Suprapubic skin (tissue), 4 donors: ENCODE measurements at regions not wholly inside any gene's neighbourhood (a gene's known extent, or its start where the extent isn't known, plus 50 kb on each side); places are given as distances from the start of the nearest gene placed in this dataset.
A peak's percentile ranks its signal among the peaks of the same experiment; 100 is the strongest.
"Not testable (repeated sequence)": the region's sequence is repeated elsewhere in the genome, so short reads cannot be mapped to it uniquely, and the experiment has no call there.

Experiments used
- DNase-seq, 2 donors: peaks; one replicate each; pipeline ENCODE4 v3.0.0-alpha.2; 2019; ENCODE audit warnings: low spot score in 2 of 2
- H3K27ac ChIP-seq: fragments of 200-600 bp; sonication (generic); one replicate; pipeline ENCODE4 v1.5.1; 2019
- H3K27me3 ChIP-seq: fragments of 200-600 bp; sonication (generic); one replicate; pipeline ENCODE4 v1.5.1; 2019
- H3K36me3 ChIP-seq: fragments of 200-600 bp; sonication (generic); one replicate; pipeline ENCODE4 v1.5.1; 2019
- H3K4me1 ChIP-seq: fragments of 200-600 bp; sonication (generic); one replicate; pipeline ENCODE4 v1.5.1; 2019
- H3K4me3 ChIP-seq: fragments of 200-600 bp; sonication (generic); one replicate; pipeline ENCODE4 v1.5.1; 2019; ENCODE audit warnings: mild to moderate bottlenecking
- H3K9me3 ChIP-seq: fragments of 200-600 bp; sonication (generic); one replicate; pipeline ENCODE4 v1.5.1; 2019
- EP300 ChIP-seq: sonication (generic); formaldehyde crosslinking; IDR thresholded peaks from one replicate; pipeline ENCODE4 v1.6.1; 2017; ENCODE audit warnings: antibody characterized with exemption
- POLR2A ChIP-seq, 2 donors: fragments of 450-650 bp; IDR thresholded peaks; one replicate each; pipeline ENCODE4 v1.6.1; 2017; ENCODE audit warnings: antibody characterized with exemption in 2 of 2, mild to moderate bottlenecking in 2 of 2, moderate library complexity in 2 of 2
- POLR2AphosphoS5 ChIP-seq, 3 donors: sonication (generic); formaldehyde crosslinking; IDR thresholded peaks; one replicate each; pipeline ENCODE4 v1.6.1; 2017; ENCODE audit warnings: antibody characterized with exemption in 3 of 3
- WGBS: methylation state at CpG from one replicate; pipeline ENCODE4 v1.1.5; 2018; 5-methylcytosine and 5-hydroxymethylcytosine counted together
- TF ChIP-seq, protein P1 (sequence below), 2 donors: fragments of 200-600 bp in 1 of 2; fragments of 450-650 bp in 1 of 2; sonication (generic) in 1 of 2; IDR thresholded peaks; one replicate each; pipeline ENCODE4 v1.5.1; 2016 to 2019; ENCODE audit warnings: antibody characterized with exemption in 2 of 2, mild to moderate bottlenecking in 1 of 2, moderate library complexity in 1 of 2

GRCh38 chr17:26731005-26731921 is 562.7 kb upstream of the WSB1 start:
- Histone ChIP-seq H3K36me3 (no peaks in the 10 kb centered on the region), H3K9me3 (peaks cover 11% of the 10 kb centered on the region), H3K27me3 (peaks cover 9% of the 10 kb centered on the region), H3K4me3 (no peak overlapping the region), H3K27ac (no peak overlapping the region), H3K4me1 (no peaks in the 10 kb centered on the region)
- peak in 1 of 2 donors; percentile 48 for DNase-seq
- 67% methylated on average over 95 of the region's 96 CpGs for WGBS
- TF ChIP-seq POLR2AphosphoS5 (IDR thresholded peaks at IDR 0.05) (no peak), POLR2A (IDR thresholded peaks at IDR 0.05) (no peak), EP300 (no peak)
- TF ChIP-seq, protein P1, sequence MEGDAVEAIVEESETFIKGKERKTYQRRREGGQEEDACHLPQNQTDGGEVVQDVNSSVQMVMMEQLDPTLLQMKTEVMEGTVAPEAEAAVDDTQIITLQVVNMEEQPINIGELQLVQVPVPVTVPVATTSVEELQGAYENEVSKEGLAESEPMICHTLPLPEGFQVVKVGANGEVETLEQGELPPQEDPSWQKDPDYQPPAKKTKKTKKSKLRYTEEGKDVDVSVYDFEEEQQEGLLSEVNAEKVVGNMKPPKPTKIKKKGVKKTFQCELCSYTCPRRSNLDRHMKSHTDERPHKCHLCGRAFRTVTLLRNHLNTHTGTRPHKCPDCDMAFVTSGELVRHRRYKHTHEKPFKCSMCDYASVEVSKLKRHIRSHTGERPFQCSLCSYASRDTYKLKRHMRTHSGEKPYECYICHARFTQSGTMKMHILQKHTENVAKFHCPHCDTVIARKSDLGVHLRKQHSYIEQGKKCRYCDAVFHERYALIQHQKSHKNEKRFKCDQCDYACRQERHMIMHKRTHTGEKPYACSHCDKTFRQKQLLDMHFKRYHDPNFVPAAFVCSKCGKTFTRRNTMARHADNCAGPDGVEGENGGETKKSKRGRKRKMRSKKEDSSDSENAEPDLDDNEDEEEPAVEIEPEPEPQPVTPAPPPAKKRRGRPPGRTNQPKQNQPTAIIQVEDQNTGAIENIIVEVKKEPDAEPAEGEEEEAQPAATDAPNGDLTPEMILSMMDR (IDR thresholded peaks at IDR 0.05), result no peak

- H3K4me1 ChIP-seq, H3K27me3 ChIP-seq, H3K27ac ChIP-seq, H3K36me3 ChIP-seq, H3K4me3 ChIP-seq: not testable (repeated sequence)
- DNase-seq, result peak in 1 of 2 donors; percentile 49
- 78% methylated on average over 15 of the region's 22 CpGs for WGBS
- peaks cover 18% of the 10 kb centered on the region for H3K9me3 ChIP-seq
Measured at GRCh38 chr17:26731926-26732325, 562.0 kb upstream of the WSB1 start.

GRCh38 chr17:26734775-26735174 is 559.1 kb upstream of the WSB1 start:
- DNase-seq, H3K4me1 ChIP-seq, H3K4me3 ChIP-seq, H3K36me3 ChIP-seq, H3K27me3 ChIP-seq, H3K27ac ChIP-seq: not testable (repeated sequence)
- WGBS, result 48% methylated on average over 2 of the region's 2 CpGs
- H3K9me3 ChIP-seq, result peaks cover 18% of the 10 kb centered on the region

- not testable (repeated sequence) for H3K36me3 ChIP-seq, H3K27me3 ChIP-seq, DNase-seq, H3K4me1 ChIP-seq, H3K27ac ChIP-seq, H3K4me3 ChIP-seq
- H3K9me3 ChIP-seq, result peaks cover 18% of the 10 kb centered on the region
- WGBS, result 83% methylated on average over 1 of the region's 6 CpGs
Measured at GRCh38 chr17:26735977-26736376, 557.9 kb upstream of the WSB1 start.

DNA sequence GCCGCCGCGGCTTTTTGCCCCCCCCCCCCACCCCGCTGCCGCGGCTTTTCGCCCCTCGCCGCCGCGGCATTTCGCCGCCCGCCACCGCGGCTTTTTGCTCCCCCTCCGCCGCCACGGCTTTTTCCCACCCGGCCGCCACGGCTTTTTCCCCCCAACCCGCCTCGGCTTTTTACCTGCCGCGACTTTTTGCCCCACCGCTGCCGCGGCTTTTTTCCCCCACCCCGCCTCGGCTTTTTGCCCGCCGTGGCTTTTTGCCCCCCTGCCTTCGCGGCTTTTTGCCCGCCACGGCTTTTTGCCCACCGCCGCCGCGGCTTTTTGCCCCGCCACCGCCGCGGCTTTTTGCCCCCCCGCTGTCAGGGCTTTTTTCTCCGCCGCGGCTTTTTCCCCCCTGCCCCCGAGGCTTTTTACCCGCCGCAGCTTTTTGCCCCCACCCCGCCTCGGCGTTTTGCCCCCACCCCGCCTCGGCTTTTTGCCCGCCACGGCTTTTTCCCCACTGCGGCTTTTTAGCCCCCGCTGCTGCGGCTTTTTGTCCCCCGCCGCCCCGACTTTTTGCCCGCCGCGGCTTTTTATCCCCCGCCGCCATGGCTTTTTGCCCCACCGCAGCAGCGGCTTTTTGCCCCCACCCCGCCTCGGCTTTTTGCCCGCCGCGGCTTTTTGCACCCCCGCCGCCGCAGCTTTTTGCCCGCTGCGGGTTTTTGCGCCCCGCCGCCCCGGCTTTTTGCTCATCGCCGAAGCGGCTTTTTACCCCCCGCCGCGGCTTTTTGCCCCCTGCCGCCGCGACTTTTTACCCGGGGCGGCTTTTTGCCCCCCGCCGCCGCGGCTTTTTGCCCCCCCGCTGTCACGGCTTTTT is 527.8 kb upstream of the WSB1 start:
- Histone ChIP-seq H3K27me3 (peaks cover 21% of the 10 kb centered on the region), H3K4me3 (no peak overlapping the region), H3K27ac (no peak overlapping the region), H3K9me3 (no peaks in the 10 kb centered on the region), H3K36me3 (no peaks in the 10 kb centered on the region), H3K4me1 (no peaks in the 10 kb centered on the region)
- 55% methylated on average over 97 of the region's 103 CpGs for WGBS
- no peak for DNase-seq
- TF ChIP-seq POLR2AphosphoS5 (IDR thresholded peaks at IDR 0.05), result no peak
- TF ChIP-seq, protein P1 (IDR thresholded peaks at IDR 0.05), result no peak

DNA sequence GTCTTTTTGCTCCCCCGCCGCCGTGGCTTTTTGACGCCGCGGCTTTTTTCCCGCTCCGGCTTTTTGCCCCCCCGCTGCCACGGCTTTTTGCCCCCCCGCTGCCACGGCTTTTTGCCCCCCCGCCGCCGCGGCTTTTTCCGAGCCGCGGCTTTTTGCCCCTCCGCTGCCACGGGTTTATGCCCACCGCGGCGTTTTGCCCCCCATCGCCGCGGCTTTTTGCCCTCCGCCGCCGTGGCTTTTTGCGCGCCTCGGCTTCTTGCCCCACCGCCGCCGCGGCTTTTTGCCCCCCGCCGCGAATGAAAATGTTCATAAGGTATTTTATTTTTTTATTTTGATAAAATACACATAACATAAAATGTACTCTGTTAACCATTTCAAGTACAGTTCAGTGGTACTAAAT is 527.2 kb upstream of the WSB1 start:
- H3K27ac ChIP-seq, result no peak overlapping the region
- H3K27me3 ChIP-seq, result peaks cover 21% of the 10 kb centered on the region
- no peaks in the 10 kb centered on the region for H3K9me3 ChIP-seq
- TF ChIP-seq, protein P1 (IDR thresholded peaks at IDR 0.05), result no peak
- no peak for TF ChIP-seq POLR2AphosphoS5 (IDR thresholded peaks at IDR 0.05)
- no peak for TF ChIP-seq EP300
- H3K4me3 ChIP-seq, result no peak overlapping the region
- no peak for DNase-seq
- WGBS, result 60% methylated on average over 36 of the region's 40 CpGs
- no peaks in the 10 kb centered on the region for H3K4me1 ChIP-seq
- no peaks in the 10 kb centered on the region for H3K36me3 ChIP-seq
